ENCODE measurements at regions not wholly inside any gene's neighbourhood (a gene's known extent, or its start where the extent isn't known, plus 50 kb on each side); places are given as distances from the start of the nearest gene placed in this dataset.

- DNase-seq: no peak
Observed at GRCh38 chr9:1202512-1203280, 152.5 kb downstream of the DMRT2 start.

GRCh38 chr9:1207686-1208085 is 157.5 kb downstream of the DMRT2 start:
- DNase-seq: no peak

GRCh38 chr9:1208157-1208556 is 158.0 kb downstream of the DMRT2 start:
- no peak for DNase-seq

GRCh38 chr9:1210954-1211353 is 160.8 kb downstream of the DMRT2 start:
- DNase-seq: no peak

GRCh38 chr9:1216532-1216931 is 166.4 kb downstream of the DMRT2 start:
- no peak for DNase-seq

GRCh38 chr9:1217076-1217475 is 166.9 kb downstream of the DMRT2 start:
- DNase-seq: no peak

- DNase-seq: no peak
Observed at GRCh38 chr9:1219284-1219683, 169.1 kb downstream of the DMRT2 start.

- no peak for DNase-seq
Observed at GRCh38 chr9:1221298-1221697, 171.1 kb downstream of the DMRT2 start.

GRCh38 chr9:1222511-1222910 is 172.4 kb downstream of the DMRT2 start:
- no peak for DNase-seq

GRCh38 chr9:1231998-1232919 is 182.1 kb downstream of the DMRT2 start:
- no peak for DNase-seq

- no peak for DNase-seq
Observed at GRCh38 chr9:1233568-1233967, 183.4 kb downstream of the DMRT2 start.

GRCh38 chr9:1235650-1236049 is 185.5 kb downstream of the DMRT2 start:
- no peak for DNase-seq

GRCh38 chr9:1236061-1236460 is 185.9 kb downstream of the DMRT2 start:
- DNase-seq: no peak

GRCh38 chr9:1238407-1238806 is 188.2 kb downstream of the DMRT2 start:
- DNase-seq: no peak

GRCh38 chr9:1248743-1249142 is 198.6 kb downstream of the DMRT2 start:
- no peak for DNase-seq

- no peak for DNase-seq
Observed at GRCh38 chr9:1253064-1253979, 203.2 kb downstream of the DMRT2 start.

- no peak for DNase-seq
Observed at GRCh38 chr9:1254071-1254470, 203.9 kb downstream of the DMRT2 start.

- no peak for DNase-seq
Observed at GRCh38 chr9:1256178-1256577, 206.0 kb downstream of the DMRT2 start.

- no peak for DNase-seq
Observed at GRCh38 chr9:1261266-1261665, 211.1 kb downstream of the DMRT2 start.

GRCh38 chr9:1261879-1262766 is 212.0 kb downstream of the DMRT2 start:
- no peak for DNase-seq

- DNase-seq: no peak
Observed at GRCh38 chr9:1267141-1267570, 217.0 kb downstream of the DMRT2 start.

GRCh38 chr9:1267581-1267980 is 217.4 kb downstream of the DMRT2 start:
- DNase-seq: no peak

Measured in T-helper 2 cell (primary cell).